ENCODE measurements at regions not wholly inside any gene's neighbourhood (a gene's known extent, or its start where the extent isn't known, plus 50 kb on each side); places are given as distances from the start of the nearest gene placed in this dataset.

GRCh38 chr16:72473631-72474030 is 301.7 kb upstream of the PMFBP1 start:
- H3K4me1 ChIP-seq (ENCODE audit: insufficient read depth), result no peaks in the 10 kb centered on the region
- no peaks in the 10 kb centered on the region for H3K27me3 ChIP-seq
- H3K9me3 ChIP-seq, result no peaks in the 10 kb centered on the region
- H3K27ac ChIP-seq, result no peak overlapping the region
- no peak for DNase-seq
- intact Hi-C loops (cut with DNase I), result loop anchor here in 1 of 4 donors (10.0 kb wide), 1 partner anchor 239 kb away; no protein-coding TSS in a partner anchor
- 94 to 100% (median 96%) methylated on average over 1 of the region's 1 CpG for WGBS, 3 donors
- H3K4me3 ChIP-seq, result no peak overlapping the region
- no peaks in the 10 kb centered on the region for H3K36me3 ChIP-seq
- TF ChIP-seq POLR2A (IDR thresholded peaks at IDR 0.05), result no peak
- TF ChIP-seq, protein P1, sequence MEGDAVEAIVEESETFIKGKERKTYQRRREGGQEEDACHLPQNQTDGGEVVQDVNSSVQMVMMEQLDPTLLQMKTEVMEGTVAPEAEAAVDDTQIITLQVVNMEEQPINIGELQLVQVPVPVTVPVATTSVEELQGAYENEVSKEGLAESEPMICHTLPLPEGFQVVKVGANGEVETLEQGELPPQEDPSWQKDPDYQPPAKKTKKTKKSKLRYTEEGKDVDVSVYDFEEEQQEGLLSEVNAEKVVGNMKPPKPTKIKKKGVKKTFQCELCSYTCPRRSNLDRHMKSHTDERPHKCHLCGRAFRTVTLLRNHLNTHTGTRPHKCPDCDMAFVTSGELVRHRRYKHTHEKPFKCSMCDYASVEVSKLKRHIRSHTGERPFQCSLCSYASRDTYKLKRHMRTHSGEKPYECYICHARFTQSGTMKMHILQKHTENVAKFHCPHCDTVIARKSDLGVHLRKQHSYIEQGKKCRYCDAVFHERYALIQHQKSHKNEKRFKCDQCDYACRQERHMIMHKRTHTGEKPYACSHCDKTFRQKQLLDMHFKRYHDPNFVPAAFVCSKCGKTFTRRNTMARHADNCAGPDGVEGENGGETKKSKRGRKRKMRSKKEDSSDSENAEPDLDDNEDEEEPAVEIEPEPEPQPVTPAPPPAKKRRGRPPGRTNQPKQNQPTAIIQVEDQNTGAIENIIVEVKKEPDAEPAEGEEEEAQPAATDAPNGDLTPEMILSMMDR (IDR thresholded peaks at IDR 0.05), result no peak

DNA sequence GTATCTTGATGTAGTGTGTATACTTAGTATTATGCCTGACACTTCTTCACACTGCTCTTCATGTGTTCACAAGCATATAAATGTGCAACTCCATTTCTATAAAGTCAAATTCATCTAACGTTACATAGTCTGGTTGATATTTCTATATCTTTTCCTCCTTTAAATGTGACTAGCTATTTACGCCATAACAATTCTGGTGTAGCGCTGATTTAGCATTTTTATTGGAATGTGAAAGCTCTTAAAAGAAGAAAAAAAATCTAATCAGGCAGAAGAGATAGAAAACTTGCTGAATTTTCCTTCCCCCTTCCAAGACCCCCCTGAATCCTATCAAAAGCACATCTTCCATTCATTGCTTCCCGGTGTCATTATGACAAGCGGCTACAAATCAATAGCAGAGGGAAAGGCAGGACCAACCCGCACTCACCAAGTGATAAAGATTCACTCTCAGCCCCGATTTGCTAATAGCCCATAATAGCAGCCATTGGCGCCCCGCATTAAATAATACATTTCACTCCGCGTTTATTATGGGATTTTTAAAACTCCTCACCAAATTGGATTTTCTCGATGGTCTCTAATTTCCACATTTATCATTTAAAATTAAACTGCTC is 299.5 kb upstream of the PMFBP1 start:
- Histone ChIP-seq H3K9me3 (no peaks in the 10 kb centered on the region), H3K4me1 (ENCODE audit: insufficient read depth) (no peaks in the 10 kb centered on the region), H3K4me3 (no peak overlapping the region), H3K27ac (no peak overlapping the region), H3K36me3 (no peaks in the 10 kb centered on the region), H3K27me3 (no peaks in the 10 kb centered on the region)
- 92 to 94% (median 93%) methylated on average over 12 of the region's 12 CpGs for WGBS, 3 donors
- DNase-seq, result no peak
- TF ChIP-seq POLR2A (IDR thresholded peaks at IDR 0.05), result no peak
- no peak for TF ChIP-seq EP300 (IDR thresholded peaks at IDR 0.05)
- TF ChIP-seq, protein P1 (IDR thresholded peaks at IDR 0.05), result no peak
- intact Hi-C loops (cut with DNase I), result loop anchor here in 1 of 4 donors (10.0 kb wide), 1 partner anchor 237 kb away; no protein-coding TSS in a partner anchor

DNA sequence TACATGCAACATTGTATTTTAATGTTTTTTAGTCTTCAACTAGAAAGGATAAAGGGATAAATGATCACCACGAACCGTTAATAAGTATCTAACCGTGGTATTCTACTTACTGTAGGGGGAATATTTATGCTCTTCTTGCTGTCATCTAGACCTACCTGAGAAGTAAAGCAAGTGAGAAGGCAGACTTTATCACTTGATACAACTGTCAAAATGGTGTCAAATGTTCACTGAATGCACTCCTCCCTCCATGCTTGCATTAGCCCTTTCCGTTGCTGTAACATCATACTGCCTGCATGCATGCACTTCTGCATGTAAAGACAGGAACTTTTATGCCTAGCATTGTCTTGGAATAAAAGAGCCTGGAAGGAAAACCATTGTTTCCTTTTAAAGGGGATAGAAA is 298.6 kb upstream of the PMFBP1 start:
- DNase-seq, result no peak
- Histone ChIP-seq H3K4me3 (no peak overlapping the region), H3K27me3 (no peaks in the 10 kb centered on the region), H3K36me3 (no peaks in the 10 kb centered on the region), H3K4me1 (ENCODE audit: insufficient read depth) (no peaks in the 10 kb centered on the region), H3K27ac (no peak overlapping the region), H3K9me3 (no peaks in the 10 kb centered on the region)
- TF ChIP-seq POLR2A (IDR thresholded peaks at IDR 0.05) (no peak), EP300 (IDR thresholded peaks at IDR 0.05) (no peak)
- TF ChIP-seq, protein P1 (IDR thresholded peaks at IDR 0.05), result no peak
- whole genome bisulfite sequencing, 3 donors, result 90 to 93% (median 91%) methylated on average over 4 of the region's 4 CpGs
- intact Hi-C loops (cut with DNase I), result loop anchor here in 1 of 4 donors (10.0 kb wide), 1 partner anchor 236 kb away; no protein-coding TSS in a partner anchor

- TF ChIP-seq POLR2A (IDR thresholded peaks at IDR 0.05) (no peak), EP300 (IDR thresholded peaks at IDR 0.05) (no peak)
- TF ChIP-seq, protein P1 (IDR thresholded peaks at IDR 0.05), result no peak
- no peak for DNase-seq
- H3K27ac ChIP-seq, result no peak overlapping the region
- H3K4me1 ChIP-seq (ENCODE audit: insufficient read depth), result no peaks in the 10 kb centered on the region
- H3K9me3 ChIP-seq, result no peaks in the 10 kb centered on the region
- H3K36me3 ChIP-seq, result no peaks in the 10 kb centered on the region
- intact Hi-C loops (cut with DNase I), result loop anchor here in 2 of 4 donors (5.0 to 10.0 kb wide), 2 partner anchors 228 to 235 kb away; no protein-coding TSS in a partner anchor
- H3K4me3 ChIP-seq, result no peak overlapping the region
- no peaks in the 10 kb centered on the region for H3K27me3 ChIP-seq
- 95 to 96% (median 95%) methylated on average over 2 of the region's 2 CpGs for WGBS, 3 donors
Observed at GRCh38 chr16:72469932-72470331, 298.0 kb upstream of the PMFBP1 start.
